Parathyroid adenoma (tissue), 2 donors: ENCODE measurements at regions not wholly inside any gene's neighbourhood (a gene's known extent, or its start where the extent isn't known, plus 50 kb on each side); places are given as distances from the start of the nearest gene placed in this dataset.

Experiments
- H2AFZ ChIP-seq: fragments of 300-600 bp; sonication (generic); one replicate; pipeline ENCODE4 v1.7.0; 2017; ENCODE audit warnings: antibody characterized with exemption, mild to moderate bottlenecking
- H3K27ac ChIP-seq: fragments of 300-600 bp; sonication (generic); one replicate; pipeline ENCODE4 v1.7.0; 2017
- H3K27me3 ChIP-seq: fragments of 300-600 bp; sonication (generic); one replicate; pipeline ENCODE4 v1.7.0; 2017; ENCODE audit warnings: low read length; ENCODE audit not compliant: control insufficient read depth, insufficient read depth
- H3K36me3 ChIP-seq: fragments of 300-600 bp; sonication (generic); one replicate; pipeline ENCODE4 v1.7.0; 2017; ENCODE audit warnings: low read length; ENCODE audit not compliant: control insufficient read depth, insufficient read depth
- H3K4me1 ChIP-seq: fragments of 300-600 bp; sonication (generic); one replicate; pipeline ENCODE4 v1.7.0; 2017; ENCODE audit warnings: control low read depth
- H3K4me2 ChIP-seq: fragments of 300-600 bp; sonication (generic); one replicate; pipeline ENCODE4 v1.7.0; 2017; ENCODE audit warnings: low read length
- H3K4me3 ChIP-seq: fragments of 300-600 bp; sonication (generic); one replicate; pipeline ENCODE4 v1.7.0; 2017; ENCODE audit warnings: low read depth, low read length
- H3K79me2 ChIP-seq: fragments of 300-600 bp; sonication (generic); one replicate; pipeline ENCODE4 v1.7.0; 2017; ENCODE audit warnings: control low read depth
- H3K9ac ChIP-seq: fragments of 300-600 bp; sonication (generic); one replicate; pipeline ENCODE4 v1.7.0; 2017; ENCODE audit warnings: mild to moderate bottlenecking
- H3K9me3 ChIP-seq: fragments of 300-600 bp; sonication (generic); one replicate; pipeline ENCODE4 v1.7.0; 2017; ENCODE audit warnings: low read length; ENCODE audit not compliant: control insufficient read depth
- TF ChIP-seq, protein P1 (sequence below): fragments of 300-600 bp; sonication (generic); IDR thresholded peaks from one replicate; pipeline ENCODE4 v1.7.0; 2017; ENCODE audit warnings: antibody characterized with exemption, mild to moderate bottlenecking
- donor health status: primary hyperparathyroidism.

DNA sequence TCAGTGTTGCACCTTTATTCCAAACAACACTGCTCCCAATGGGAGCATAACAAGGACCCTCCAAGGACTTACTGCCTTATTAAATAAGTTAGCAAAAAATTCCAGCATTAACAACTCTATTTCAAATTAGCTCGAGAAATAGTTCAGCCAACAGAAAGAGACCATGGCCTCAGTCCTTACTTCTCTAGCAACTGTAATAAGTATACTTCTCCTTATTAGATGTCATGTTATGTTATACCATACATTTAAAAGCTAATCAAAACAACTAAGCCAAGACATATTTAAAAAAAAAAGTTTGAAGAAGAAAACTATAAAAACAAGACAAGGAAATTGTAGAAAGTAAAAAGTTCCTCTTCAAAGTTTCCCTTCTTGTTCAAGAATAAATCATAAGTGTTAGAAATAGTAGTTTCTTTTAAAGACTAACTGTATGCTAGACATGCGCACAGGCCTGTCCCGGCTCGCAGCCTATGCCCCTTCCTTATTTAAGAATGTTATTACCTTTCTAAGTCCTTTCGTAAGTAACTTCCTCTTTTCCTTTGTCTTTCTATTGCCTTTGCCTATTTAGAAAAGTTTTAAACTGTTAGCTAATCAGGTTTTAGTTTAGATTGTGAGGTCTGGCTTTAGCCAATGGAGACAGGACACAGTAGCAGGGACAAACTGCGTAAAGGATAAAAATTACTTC is 68.6 kb downstream of the RESF1 start:
- Histone ChIP-seq H3K4me3 (no peak overlapping the region), H3K27ac (no peak overlapping the region), H3K79me2 (no peaks in the 10 kb centered on the region), H3K27me3 (no peaks in the 10 kb centered on the region), H2AFZ (no peak overlapping the region), H3K9me3 (no peaks in the 10 kb centered on the region), H3K36me3 (no peaks in the 10 kb centered on the region), H3K4me1 (peaks cover 8% of the 10 kb centered on the region), H3K4me2 (no peak overlapping the region), H3K9ac (no peak overlapping the region)
- TF ChIP-seq, protein P1, sequence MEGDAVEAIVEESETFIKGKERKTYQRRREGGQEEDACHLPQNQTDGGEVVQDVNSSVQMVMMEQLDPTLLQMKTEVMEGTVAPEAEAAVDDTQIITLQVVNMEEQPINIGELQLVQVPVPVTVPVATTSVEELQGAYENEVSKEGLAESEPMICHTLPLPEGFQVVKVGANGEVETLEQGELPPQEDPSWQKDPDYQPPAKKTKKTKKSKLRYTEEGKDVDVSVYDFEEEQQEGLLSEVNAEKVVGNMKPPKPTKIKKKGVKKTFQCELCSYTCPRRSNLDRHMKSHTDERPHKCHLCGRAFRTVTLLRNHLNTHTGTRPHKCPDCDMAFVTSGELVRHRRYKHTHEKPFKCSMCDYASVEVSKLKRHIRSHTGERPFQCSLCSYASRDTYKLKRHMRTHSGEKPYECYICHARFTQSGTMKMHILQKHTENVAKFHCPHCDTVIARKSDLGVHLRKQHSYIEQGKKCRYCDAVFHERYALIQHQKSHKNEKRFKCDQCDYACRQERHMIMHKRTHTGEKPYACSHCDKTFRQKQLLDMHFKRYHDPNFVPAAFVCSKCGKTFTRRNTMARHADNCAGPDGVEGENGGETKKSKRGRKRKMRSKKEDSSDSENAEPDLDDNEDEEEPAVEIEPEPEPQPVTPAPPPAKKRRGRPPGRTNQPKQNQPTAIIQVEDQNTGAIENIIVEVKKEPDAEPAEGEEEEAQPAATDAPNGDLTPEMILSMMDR: no peak

DNA sequence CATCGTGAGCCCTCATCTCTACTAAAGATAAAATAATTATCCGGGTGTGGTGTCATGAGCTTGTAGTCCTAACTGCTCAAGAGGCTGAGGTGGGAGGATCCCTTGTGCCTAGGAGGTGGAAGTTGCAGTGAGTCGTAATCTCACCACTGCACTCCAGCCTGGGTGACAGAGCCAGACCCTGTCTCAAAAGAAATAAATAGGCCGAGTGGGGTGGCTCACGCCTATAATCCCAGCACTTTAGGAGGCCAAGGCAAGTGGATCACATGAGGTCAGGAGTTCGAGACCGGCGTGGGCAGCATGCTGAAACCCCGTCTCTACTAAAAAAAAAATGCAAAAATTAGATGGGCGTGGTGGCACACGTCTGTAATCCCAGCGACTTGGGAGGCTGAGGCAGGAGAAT is 70.9 kb downstream of the RESF1 start:
- Histone ChIP-seq H3K4me2 (no peak overlapping the region), H3K79me2 (no peaks in the 10 kb centered on the region), H2AFZ (no peak overlapping the region), H3K27me3 (no peaks in the 10 kb centered on the region), H3K4me3 (no peak overlapping the region), H3K27ac (no peak overlapping the region), H3K4me1 (peaks cover 12% of the 10 kb centered on the region), H3K9ac (no peak overlapping the region), H3K9me3 (no peaks in the 10 kb centered on the region), H3K36me3 (no peaks in the 10 kb centered on the region)
- TF ChIP-seq, protein P1: no peak

DNA sequence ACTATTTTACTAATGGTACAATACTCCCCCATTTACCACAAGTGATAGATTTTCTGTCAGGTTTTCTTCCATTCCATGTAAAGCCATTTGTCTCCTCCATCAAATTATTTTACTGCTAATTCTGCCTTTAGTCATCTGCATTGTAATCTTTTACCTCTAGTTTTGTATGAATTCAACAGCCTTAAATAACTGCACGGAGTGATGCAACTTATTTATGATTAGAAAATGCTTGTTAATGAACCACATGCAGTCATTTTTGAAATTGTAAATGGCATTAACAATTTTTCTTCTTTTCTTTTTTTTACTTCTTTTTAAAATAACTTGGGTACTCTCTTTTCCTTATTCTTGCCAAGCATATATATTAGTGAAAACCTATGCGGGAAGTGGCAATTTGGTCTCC is 71.5 kb downstream of the RESF1 start:
- H3K4me1 ChIP-seq: peaks cover 12% of the 10 kb centered on the region
- no peak overlapping the region for H3K27ac ChIP-seq
- no peaks in the 10 kb centered on the region for H3K9me3 ChIP-seq
- H3K27me3 ChIP-seq: no peaks in the 10 kb centered on the region
- TF ChIP-seq, protein P1: no peak
- no peak overlapping the region for H2AFZ ChIP-seq
- H3K36me3 ChIP-seq: no peaks in the 10 kb centered on the region
- H3K4me3 ChIP-seq: no peak overlapping the region
- no peak overlapping the region for H3K9ac ChIP-seq
- no peaks in the 10 kb centered on the region for H3K79me2 ChIP-seq
- no peak overlapping the region for H3K4me2 ChIP-seq

- H3K4me3 ChIP-seq: no peak overlapping the region
- TF ChIP-seq, protein P1: no peak
- no peaks in the 10 kb centered on the region for H3K79me2 ChIP-seq
- H3K9me3 ChIP-seq: no peaks in the 10 kb centered on the region
- H3K27ac ChIP-seq: no peak overlapping the region
- H3K4me2 ChIP-seq: no peak overlapping the region
- no peaks in the 10 kb centered on the region for H3K36me3 ChIP-seq
- H3K27me3 ChIP-seq: no peaks in the 10 kb centered on the region
- H3K9ac ChIP-seq: no peak overlapping the region
- peaks cover 12% of the 10 kb centered on the region for H3K4me1 ChIP-seq
- H2AFZ ChIP-seq: no peak overlapping the region
Measured at GRCh38 chr12:32031109-32031508, 71.9 kb downstream of the RESF1 start.

- H3K4me1 ChIP-seq: peaks cover 12% of the 10 kb centered on the region
- peak overlapping the region; percentile 45 for H3K4me2 ChIP-seq
- H3K9ac ChIP-seq: no peak overlapping the region
- H2AFZ ChIP-seq: peak overlapping the region; percentile 47
- H3K9me3 ChIP-seq: no peaks in the 10 kb centered on the region
- no peaks in the 10 kb centered on the region for H3K36me3 ChIP-seq
- no peaks in the 10 kb centered on the region for H3K27me3 ChIP-seq
- no peaks in the 10 kb centered on the region for H3K79me2 ChIP-seq
- TF ChIP-seq, protein P1: no peak
- H3K4me3 ChIP-seq: no peak overlapping the region
- no peak overlapping the region for H3K27ac ChIP-seq
Measured at GRCh38 chr12:32032205-32032810, 73.1 kb downstream of the RESF1 start.
